ENCODE measurements at regions not wholly inside any gene's neighbourhood (a gene's known extent, or its start where the extent isn't known, plus 50 kb on each side); places are given as distances from the start of the nearest gene placed in this dataset.

DNA sequence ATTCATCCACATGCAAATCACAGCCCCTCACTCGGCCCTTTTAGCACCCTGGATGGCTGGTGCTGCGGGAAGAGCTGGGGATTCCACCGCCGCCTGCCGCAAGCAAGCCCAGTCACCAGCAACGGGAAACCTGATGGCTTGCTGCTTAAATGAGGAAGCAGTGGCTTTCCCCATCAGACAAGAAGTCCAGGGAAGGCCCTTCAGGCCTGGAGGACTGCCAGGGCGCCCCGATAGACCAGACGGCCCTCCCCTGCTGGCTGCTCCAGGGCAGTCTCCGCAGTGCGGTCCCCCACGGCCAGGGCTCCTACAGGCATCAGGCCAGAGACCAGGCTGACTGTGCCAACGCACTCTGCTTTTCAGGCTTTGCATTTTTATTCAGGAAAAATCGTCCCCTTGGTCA lies 439.1 kb downstream of the EIPR1 start:
- peaks cover 8% of the 10 kb centered on the region for H3K9me3 ChIP-seq (ENCODE audit: control insufficient read depth, insufficient read depth, low read length)
- no peaks in the 10 kb centered on the region for H3K36me3 ChIP-seq (ENCODE audit: control insufficient read depth, insufficient read depth, low read length)
- no peak overlapping the region for H3K4me3 ChIP-seq (ENCODE audit: low read length)
- DNase-seq, result no peak
- no peak overlapping the region for H3K27ac ChIP-seq (ENCODE audit: low read length)
- no peaks in the 10 kb centered on the region for H3K36me3 Mint-ChIP-seq
- H3K4me1 ChIP-seq (ENCODE audit: control insufficient read depth, insufficient read depth, low read length), result no peaks in the 10 kb centered on the region
- H3K4me3 Mint-ChIP-seq, result no peak overlapping the region
- intact Hi-C loops (cut with micrococcal nuclease), result no loop called here
- H3K27me3 Mint-ChIP-seq (ENCODE audit: low read depth in 2 of 2), result peaks cover 0 to 3% of the 10 kb centered on the region in 2 donors
- no peak overlapping the region for H3K27ac Mint-ChIP-seq
- peaks cover 0 to 7% of the 10 kb centered on the region in 2 donors for H3K9me3 Mint-ChIP-seq
- no peak for ATAC-seq
- WGBS (ENCODE audit: insufficient coverage), result 80% methylated on average over 14 of the region's 14 CpGs
- TF ChIP-seq, protein P1, sequence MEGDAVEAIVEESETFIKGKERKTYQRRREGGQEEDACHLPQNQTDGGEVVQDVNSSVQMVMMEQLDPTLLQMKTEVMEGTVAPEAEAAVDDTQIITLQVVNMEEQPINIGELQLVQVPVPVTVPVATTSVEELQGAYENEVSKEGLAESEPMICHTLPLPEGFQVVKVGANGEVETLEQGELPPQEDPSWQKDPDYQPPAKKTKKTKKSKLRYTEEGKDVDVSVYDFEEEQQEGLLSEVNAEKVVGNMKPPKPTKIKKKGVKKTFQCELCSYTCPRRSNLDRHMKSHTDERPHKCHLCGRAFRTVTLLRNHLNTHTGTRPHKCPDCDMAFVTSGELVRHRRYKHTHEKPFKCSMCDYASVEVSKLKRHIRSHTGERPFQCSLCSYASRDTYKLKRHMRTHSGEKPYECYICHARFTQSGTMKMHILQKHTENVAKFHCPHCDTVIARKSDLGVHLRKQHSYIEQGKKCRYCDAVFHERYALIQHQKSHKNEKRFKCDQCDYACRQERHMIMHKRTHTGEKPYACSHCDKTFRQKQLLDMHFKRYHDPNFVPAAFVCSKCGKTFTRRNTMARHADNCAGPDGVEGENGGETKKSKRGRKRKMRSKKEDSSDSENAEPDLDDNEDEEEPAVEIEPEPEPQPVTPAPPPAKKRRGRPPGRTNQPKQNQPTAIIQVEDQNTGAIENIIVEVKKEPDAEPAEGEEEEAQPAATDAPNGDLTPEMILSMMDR (IDR thresholded peaks at IDR 0.05), result no peak
- H3K4me1 Mint-ChIP-seq, result no peaks in the 10 kb centered on the region
- H3K27me3 ChIP-seq (ENCODE audit: control insufficient read depth, insufficient read depth, low read length), result no peaks in the 10 kb centered on the region

DNA sequence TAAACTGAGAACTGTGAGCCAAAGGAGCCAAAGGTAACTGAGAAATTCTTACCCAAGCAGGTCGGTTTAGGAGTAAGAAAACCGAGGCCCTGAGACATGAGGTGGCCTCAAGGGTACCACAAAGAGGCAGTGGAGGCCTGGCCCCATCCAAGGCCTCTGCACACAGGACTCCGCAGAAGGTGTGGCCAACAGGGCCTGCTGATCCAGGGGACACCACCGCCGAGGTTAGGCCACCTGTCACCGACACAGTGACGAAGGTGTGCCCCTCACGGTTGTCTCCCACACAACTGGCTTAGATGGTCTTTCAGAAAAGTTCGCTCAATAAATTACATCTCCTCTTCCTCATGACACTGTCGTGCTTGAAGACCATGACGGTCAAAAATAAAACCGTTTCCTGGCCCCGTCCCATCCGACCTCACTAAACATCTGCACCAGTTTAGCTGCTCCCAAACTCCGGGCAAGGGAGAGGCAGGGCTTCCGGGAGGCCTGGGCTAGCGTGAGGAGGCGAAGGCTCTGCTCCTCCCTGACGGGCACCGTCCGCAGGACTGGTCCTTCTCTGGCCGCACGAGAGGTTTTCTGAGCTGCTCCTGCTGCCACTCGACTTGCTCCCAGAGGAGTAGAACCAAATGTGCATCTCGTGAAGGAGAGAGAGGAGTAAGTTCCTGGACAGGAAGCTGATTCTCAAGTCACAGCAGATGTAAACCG lies 442.0 kb downstream of the EIPR1 start:
- intact Hi-C loops (cut with micrococcal nuclease), result no loop called here
- TF ChIP-seq, protein P1 (IDR thresholded peaks at IDR 0.05), result no peak
- H3K27me3 Mint-ChIP-seq (ENCODE audit: low read depth in 2 of 2), result peaks cover 0 to 3% of the 10 kb centered on the region in 2 donors

DNA sequence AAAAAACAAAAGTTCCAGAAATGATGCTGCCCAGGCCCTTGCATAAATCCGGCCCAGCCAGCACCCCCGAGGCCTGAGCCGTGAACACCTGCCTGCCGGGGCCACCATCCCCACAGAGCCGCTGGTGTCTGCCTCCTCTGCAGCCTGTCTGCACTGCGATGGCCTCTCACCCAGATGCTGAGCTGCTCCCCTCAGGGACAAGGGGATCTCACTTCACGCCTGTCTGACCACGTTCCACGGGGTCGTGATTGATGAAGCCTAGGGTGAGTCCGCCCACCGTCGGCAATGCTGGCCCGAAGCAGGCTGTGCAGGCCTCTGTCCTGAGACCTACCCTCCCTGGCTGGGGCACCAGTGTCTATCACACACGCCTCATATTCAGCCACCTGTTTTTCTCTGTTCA lies 444.2 kb downstream of the EIPR1 start:
- H3K4me3 ChIP-seq (ENCODE audit: low read length), result no peak overlapping the region
- no peaks in the 10 kb centered on the region for H3K4me1 ChIP-seq (ENCODE audit: control insufficient read depth, insufficient read depth, low read length)
- Mint-ChIP-seq H3K4me3 (no peak overlapping the region), H3K27ac (no peak overlapping the region), H3K9me3 (peaks cover 0 to 7% of the 10 kb centered on the region in 2 donors), H3K4me1 (no peaks in the 10 kb centered on the region), H3K27me3 (ENCODE audit: low read depth in 2 of 2) (peaks cover 0 to 3% of the 10 kb centered on the region in 2 donors), H3K36me3 (no peaks in the 10 kb centered on the region)
- intact Hi-C loops (cut with micrococcal nuclease), result no loop called here
- no peaks in the 10 kb centered on the region for H3K27me3 ChIP-seq (ENCODE audit: control insufficient read depth, insufficient read depth, low read length)
- no peaks in the 10 kb centered on the region for H3K36me3 ChIP-seq (ENCODE audit: control insufficient read depth, insufficient read depth, low read length)
- DNase-seq (no peak), ATAC-seq (no peak)
- peaks cover 8% of the 10 kb centered on the region for H3K9me3 ChIP-seq (ENCODE audit: control insufficient read depth, insufficient read depth, low read length)
- no peak overlapping the region for H3K27ac ChIP-seq (ENCODE audit: low read length)
- 76% methylated on average over 15 of the region's 15 CpGs for WGBS (ENCODE audit: insufficient coverage)
- TF ChIP-seq, protein P1 (IDR thresholded peaks at IDR 0.05), result no peak

More for the DNA sequence above, 442.0 kb downstream of the EIPR1 start:
- Histone ChIP-seq H3K9me3 (ENCODE audit: control insufficient read depth, insufficient read depth, low read length) (peaks cover 8% of the 10 kb centered on the region), H3K4me3 (ENCODE audit: low read length) (no peak overlapping the region), H3K27me3 (ENCODE audit: control insufficient read depth, insufficient read depth, low read length) (no peaks in the 10 kb centered on the region), H3K27ac (ENCODE audit: low read length) (no peak overlapping the region), H3K4me1 (ENCODE audit: control insufficient read depth, insufficient read depth, low read length) (no peaks in the 10 kb centered on the region), H3K36me3 (ENCODE audit: control insufficient read depth, insufficient read depth, low read length) (no peaks in the 10 kb centered on the region)
- Mint-ChIP-seq H3K9me3 (peaks cover 0 to 7% of the 10 kb centered on the region in 2 donors), H3K36me3 (no peaks in the 10 kb centered on the region), H3K27ac (no peak overlapping the region), H3K4me3 (no peak overlapping the region), H3K4me1 (no peaks in the 10 kb centered on the region)
- ATAC-seq (no peak), DNase-seq (no peak)
- WGBS (ENCODE audit: insufficient coverage), result 84% methylated on average over 26 of the region's 26 CpGs
